A549 (cell line): ENCODE measurements at regions not wholly inside any gene's neighbourhood (a gene's known extent, or its start where the extent isn't known, plus 50 kb on each side); places are given as distances from the start of the nearest gene placed in this dataset.

Source experiments
- ATAC-seq, 2 experiments: fragments of 200-7000 bp in 1 of 2; fragments of >200 bp in 1 of 2; cut with Nextera tagmentation in 1 of 2; cut with Tn5 transposase in 1 of 2; 3 replicates each; pipeline versions ENCODE4 v1.8.0 to v1.9.1; 2018 to 2020; ENCODE audit warnings: mild to moderate bottlenecking in 1 of 2, moderate library complexity in 1 of 2
- CTCF ChIA-PET: fragments of 300-600 bp; sonication (Branson Sonifier 250); formaldehyde crosslinking; extraction: SDS; loops from one replicate; lab custom pipeline; 2021; ENCODE audit warnings: antibody characterized with exemption, inconsistent platforms; lab: Yijun Ruan, JAX
- POLR2A ChIA-PET: fragments of 350-600 bp; formaldehyde crosslinking; extraction: SDS; loops from one replicate; lab custom pipeline; 2021; ENCODE audit warnings: antibody characterized with exemption, inconsistent platforms; lab: Yijun Ruan, JAX
- DNase-seq, 2 experiments: peaks; one replicate each; pipeline versions ENCODE4 v3.0.0 to v3.0.0-alpha.2; 2011 to 2016; ENCODE audit warnings: low read depth in 1 of 2, low spot score in 1 of 2
- FAIRE-seq: peaks from 2 replicates; lab custom pipeline; 2011; peaks lifted over from hg19 to GRCh38; lab: Jason Lieb, UNC
- H3K27ac ChIP-seq, 2 experiments: fragments of >200 bp; sonication (Bioruptor Twin); formaldehyde crosslinking; 3 replicates each; pipeline ENCODE4 v1.5.1; 2016 to 2017
- H3K4me1 ChIP-seq: fragments of >200 bp; sonication (Bioruptor Twin); formaldehyde crosslinking; 3 replicates; pipeline ENCODE4 v1.6.1; 2016
- H3K4me2 ChIP-seq: fragments of >200 bp; sonication (Bioruptor Twin); formaldehyde crosslinking; 3 replicates; pipeline ENCODE4 v1.6.1; 2016
- H3K4me3 ChIP-seq: fragments of >200 bp; sonication (Bioruptor Twin); formaldehyde crosslinking; 3 replicates; pipeline ENCODE4 v1.5.1; 2016
- H3K9me3 ChIP-seq: fragments of >200 bp; sonication (Bioruptor Twin); formaldehyde crosslinking; 3 replicates; pipeline ENCODE4 v1.6.1; 2016
- CEBPB ChIP-seq, 2 experiments: fragments of >200 bp in 1 of 2; sonication (Bioruptor Twin) in 1 of 2; formaldehyde crosslinking in 1 of 2; IDR thresholded peaks; 2 replicates each; pipeline ENCODE4 v1.6.1; 2012 to 2016
- CHD2 ChIP-seq: fragments of 150-350 bp; IDR thresholded peaks from 2 replicates; pipeline ENCODE4 v1.6.1; 2014; ENCODE audit warnings: low read length; ENCODE audit not compliant: partially characterized antibody
- EHMT2 ChIP-seq: fragments of 200-600 bp; sonication (generic); IDR thresholded peaks from 2 replicates; pipeline ENCODE4 v1.6.1; 2016; ENCODE audit warnings: antibody characterized with exemption, low read depth, mild to moderate bottlenecking, moderate library complexity
- EP300 ChIP-seq, 2 experiments: fragments of >200 bp; sonication (Bioruptor Twin); formaldehyde crosslinking; IDR thresholded peaks; 2 replicates in 1 of 2; 3 replicates in 1 of 2; pipeline ENCODE4 v1.6.1; 2016 to 2017
- ESRRA ChIP-seq: fragments of 150-350 bp; IDR thresholded peaks from 2 replicates; pipeline ENCODE4 v1.6.1; 2014; ENCODE audit warnings: mild to moderate bottlenecking, low read length, borderline replicate concordance
- FOSL2 ChIP-seq, 2 experiments: fragments of 450-650 bp in 1 of 2; fragments of >200 bp in 1 of 2; sonication (Bioruptor Twin) in 1 of 2; formaldehyde crosslinking; IDR thresholded peaks; 2 replicates each; pipeline versions ENCODE4 v1.5.0 to v1.6.1; 2016 to 2020; ENCODE audit warnings: mild to moderate bottlenecking in 1 of 2, moderate library complexity in 1 of 2
- FOXS1 ChIP-seq: fragments of 250-450 bp; sonication (Bioruptor Pico); IDR thresholded peaks from 2 replicates; pipeline ENCODE4 v1.5.0; 2020; ENCODE audit warnings: mild to moderate bottlenecking, moderate library complexity
- HDAC2 ChIP-seq: fragments of 200-600 bp; sonication (generic); IDR thresholded peaks from 2 replicates; pipeline ENCODE4 v1.6.1; 2016
- HEYL ChIP-seq: fragments of 250-450 bp; sonication (Bioruptor Pico); IDR thresholded peaks from 2 replicates; pipeline ENCODE4 v1.8.0; 2021; ENCODE audit warnings: mild to moderate bottlenecking, moderate library complexity
- HOXB5 ChIP-seq: fragments of 250-450 bp; sonication (Bioruptor Pico); IDR thresholded peaks from 2 replicates; pipeline ENCODE4 v1.5.0; 2020; ENCODE audit warnings: mild to moderate bottlenecking, moderate library complexity
- JUN ChIP-seq, 2 experiments: fragments of >200 bp; sonication (Bioruptor Twin); formaldehyde crosslinking; IDR thresholded peaks; 2 replicates in 1 of 2; 3 replicates in 1 of 2; pipeline ENCODE4 v1.6.1; 2016 to 2017
- JUNB ChIP-seq: fragments of >200 bp; sonication (Bioruptor Twin); formaldehyde crosslinking; IDR thresholded peaks from 2 replicates; pipeline ENCODE4 v1.6.1; 2016
- KDM5A ChIP-seq: fragments of 200-600 bp; sonication (generic); IDR thresholded peaks from 2 replicates; pipeline ENCODE4 v1.6.1; 2016; ENCODE audit warnings: antibody characterized with exemption, mild to moderate bottlenecking
- MAFK ChIP-seq: fragments of 450-650 bp; IDR thresholded peaks from 2 replicates; pipeline ENCODE4 v1.6.1; 2014; ENCODE audit not compliant: partially characterized antibody
- MYC ChIP-seq: IDR thresholded peaks from 2 replicates; pipeline ENCODE4 v1.6.1; 2012; ENCODE audit warnings: mild to moderate bottlenecking, inconsistent platforms, low read length, improper control_type of control experiment, borderline replicate concordance
- NPAS2 ChIP-seq: fragments of 250-450 bp; sonication (Bioruptor Pico); IDR thresholded peaks from 2 replicates; pipeline ENCODE4 v1.8.0; 2022; ENCODE audit warnings: mild to moderate bottlenecking, moderate library complexity, borderline replicate concordance
- PHF8 ChIP-seq: fragments of 200-600 bp; sonication (generic); IDR thresholded peaks from 2 replicates; pipeline ENCODE4 v1.6.1; 2016; ENCODE audit warnings: low read depth, mild to moderate bottlenecking, antibody characterized with exemption, moderate library complexity, borderline replicate concordance
- POLR2A ChIP-seq: IDR thresholded peaks from 2 replicates; pipeline ENCODE4 v1.6.1; 2012; ENCODE audit warnings: mild to moderate bottlenecking, low read length
- RARB ChIP-seq: fragments of 250-450 bp; sonication (Bioruptor Pico); IDR thresholded peaks from 2 replicates; pipeline ENCODE4 v1.8.0; 2021; ENCODE audit warnings: mild to moderate bottlenecking, moderate library complexity
- RFX5 ChIP-seq: fragments of 450-650 bp; IDR thresholded peaks from 2 replicates; pipeline ENCODE4 v1.7.1; 2014; ENCODE audit warnings: antibody characterized with exemption, mild to moderate bottlenecking, moderate library complexity
- RNF2 ChIP-seq: fragments of 200-600 bp; sonication (generic); IDR thresholded peaks from 2 replicates; pipeline ENCODE4 v1.6.1; 2016; ENCODE audit warnings: low read depth, mild to moderate bottlenecking, antibody characterized with exemption, moderate library complexity, borderline replicate concordance
- SREBF2 ChIP-seq: fragments of 450-650 bp; IDR thresholded peaks from 2 replicates; pipeline ENCODE4 v1.6.1; 2014; ENCODE audit warnings: mild to moderate bottlenecking, moderate library complexity
- ZC3H11A ChIP-seq: fragments of 450-650 bp; IDR thresholded peaks from 2 replicates; pipeline ENCODE4 v1.6.1; 2014; ENCODE audit warnings: antibody characterized with exemption, mild to moderate bottlenecking
- ZFP36 ChIP-seq: fragments of 450-650 bp; IDR thresholded peaks from 2 replicates; pipeline ENCODE4 v1.6.1; 2014; ENCODE audit warnings: borderline replicate concordance; ENCODE audit not compliant: partially characterized antibody
- ZNF302 ChIP-seq: fragments of 250-450 bp; sonication (Bioruptor Pico); IDR thresholded peaks from 2 replicates; pipeline ENCODE4 v1.9.0; 2021; ENCODE audit warnings: inconsistent platforms, mild to moderate bottlenecking, moderate library complexity
- ZSCAN20 ChIP-seq: fragments of 250-450 bp; sonication (Bioruptor Pico); IDR thresholded peaks from 2 replicates; pipeline ENCODE4 v1.8.0; 2022; ENCODE audit warnings: mild to moderate bottlenecking, moderate library complexity
- WGBS: methylation state at CpG from one replicate; pipeline ENCODE4 v1.1.6; 2017; ENCODE audit errors: missing lambda C conversion rate; 5-methylcytosine and 5-hydroxymethylcytosine counted together
- TF ChIP-seq, protein P1 (sequence below): IDR thresholded peaks from 2 replicates; pipeline ENCODE4 v1.6.1; 2012
- TF ChIP-seq, protein P2 (sequence below): fragments of >200 bp; sonication (Bioruptor Twin); formaldehyde crosslinking; IDR thresholded peaks from 3 replicates; pipeline ENCODE4 v1.6.1; 2016
- TF ChIP-seq, protein P3 (sequence below): fragments of 450-650 bp; IDR thresholded peaks from 2 replicates; pipeline ENCODE4 v1.6.1; 2014; ENCODE audit warnings: antibody characterized with exemption
- TF ChIP-seq, protein P4 (sequence below): IDR thresholded peaks from 2 replicates; pipeline ENCODE4 v1.6.1; 2012; ENCODE audit warnings: low read depth, borderline replicate concordance

DNA sequence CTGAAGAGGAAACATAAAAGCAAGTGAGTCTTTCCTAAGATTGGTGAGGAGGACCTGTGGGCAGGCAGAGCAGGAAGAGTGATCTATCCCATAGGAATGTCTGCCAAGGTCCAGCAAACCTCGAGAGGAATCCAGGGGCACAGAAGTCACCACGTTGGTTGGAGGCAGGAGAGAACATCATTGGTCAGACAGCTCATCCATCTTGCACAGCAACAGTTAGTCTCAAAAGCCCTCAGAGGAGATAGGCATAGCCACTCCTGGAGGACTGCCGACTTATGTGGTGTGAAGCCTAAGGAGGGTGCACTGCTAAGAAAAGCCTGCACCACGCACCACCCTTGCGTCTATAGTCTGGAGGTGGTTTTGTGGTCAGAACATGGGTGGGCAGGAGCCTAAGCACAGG is 109.1 kb downstream of the RASSF10 start:
- ChIA-PET POLR2A (interaction anchor here (0.9 kb wide), 1 partner anchor 109 kb away, joined by 3 read pairs; the partner anchor contains the start of gene RASSF10), CTCF (interaction anchor here (1.0 to 2.6 kb wide), 3 partner anchors 12 to 87 kb away, joined by 3 to 8 read pairs (median 3); no protein-coding TSS in a partner anchor)
- TF ChIP-seq CHD2, result no peak
- TF ChIP-seq, protein P1, sequence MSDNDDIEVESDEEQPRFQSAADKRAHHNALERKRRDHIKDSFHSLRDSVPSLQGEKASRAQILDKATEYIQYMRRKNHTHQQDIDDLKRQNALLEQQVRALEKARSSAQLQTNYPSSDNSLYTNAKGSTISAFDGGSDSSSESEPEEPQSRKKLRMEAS, result peak; percentile 42; the same call in 1 of the 2 replicates
- TF ChIP-seq, protein P2, sequence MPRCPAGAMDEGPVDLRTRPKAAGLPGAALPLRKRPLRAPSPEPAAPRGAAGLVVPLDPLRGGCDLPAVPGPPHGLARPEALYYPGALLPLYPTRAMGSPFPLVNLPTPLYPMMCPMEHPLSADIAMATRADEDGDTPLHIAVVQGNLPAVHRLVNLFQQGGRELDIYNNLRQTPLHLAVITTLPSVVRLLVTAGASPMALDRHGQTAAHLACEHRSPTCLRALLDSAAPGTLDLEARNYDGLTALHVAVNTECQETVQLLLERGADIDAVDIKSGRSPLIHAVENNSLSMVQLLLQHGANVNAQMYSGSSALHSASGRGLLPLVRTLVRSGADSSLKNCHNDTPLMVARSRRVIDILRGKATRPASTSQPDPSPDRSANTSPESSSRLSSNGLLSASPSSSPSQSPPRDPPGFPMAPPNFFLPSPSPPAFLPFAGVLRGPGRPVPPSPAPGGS, result no peak
- TF ChIP-seq MAFK, result no peak
- TF ChIP-seq, protein P3, sequence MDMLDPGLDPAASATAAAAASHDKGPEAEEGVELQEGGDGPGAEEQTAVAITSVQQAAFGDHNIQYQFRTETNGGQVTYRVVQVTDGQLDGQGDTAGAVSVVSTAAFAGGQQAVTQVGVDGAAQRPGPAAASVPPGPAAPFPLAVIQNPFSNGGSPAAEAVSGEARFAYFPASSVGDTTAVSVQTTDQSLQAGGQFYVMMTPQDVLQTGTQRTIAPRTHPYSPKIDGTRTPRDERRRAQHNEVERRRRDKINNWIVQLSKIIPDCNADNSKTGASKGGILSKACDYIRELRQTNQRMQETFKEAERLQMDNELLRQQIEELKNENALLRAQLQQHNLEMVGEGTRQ, result no peak
- TF ChIP-seq HEYL (CRISPR knock-in tag), result no peak
- TF ChIP-seq FOSL2 (IDR thresholded peaks at IDR 0.05), result no peak
- 0 out of 2 replicates have a peak, but pooled peaks have one; percentile 36 for TF ChIP-seq FOSL2 (CRISPR knock-in tag; IDR thresholded peaks at IDR 0.05)
- no peak for TF ChIP-seq KDM5A
- TF ChIP-seq, protein P4, sequence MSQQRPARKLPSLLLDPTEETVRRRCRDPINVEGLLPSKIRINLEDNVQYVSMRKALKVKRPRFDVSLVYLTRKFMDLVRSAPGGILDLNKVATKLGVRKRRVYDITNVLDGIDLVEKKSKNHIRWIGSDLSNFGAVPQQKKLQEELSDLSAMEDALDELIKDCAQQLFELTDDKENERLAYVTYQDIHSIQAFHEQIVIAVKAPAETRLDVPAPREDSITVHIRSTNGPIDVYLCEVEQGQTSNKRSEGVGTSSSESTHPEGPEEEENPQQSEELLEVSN, result peak; percentile 43; the same call in 1 of the 2 replicates
- 0 out of 2 replicates have a peak, but pooled peaks have one; percentile 44 for TF ChIP-seq HOXB5
- TF ChIP-seq MYC, result no peak
- TF ChIP-seq ZFP36, result peak; percentile 2
- no peak for TF ChIP-seq ZNF302 (CRISPR knock-in tag)
- WGBS, result 51% methylated on average over 5 of the region's 5 CpGs
- Histone ChIP-seq H3K4me3 (no peak overlapping the region), H3K4me1 (peaks cover 52% of the 10 kb centered on the region), H3K4me2 (peak overlapping the region; percentile 42), H3K27ac (peak overlapping the region; percentile 66 to 83; a peak in 5 of 6 replicates), H3K9me3 (peaks cover 11% of the 10 kb centered on the region; the same call in 2 of the 3 replicates)
- peak; percentile 46 to 76 for DNase-seq
- peak; percentile 84 for FAIRE-seq
- ATAC-seq, result peak; percentile 72 to 91

DNA sequence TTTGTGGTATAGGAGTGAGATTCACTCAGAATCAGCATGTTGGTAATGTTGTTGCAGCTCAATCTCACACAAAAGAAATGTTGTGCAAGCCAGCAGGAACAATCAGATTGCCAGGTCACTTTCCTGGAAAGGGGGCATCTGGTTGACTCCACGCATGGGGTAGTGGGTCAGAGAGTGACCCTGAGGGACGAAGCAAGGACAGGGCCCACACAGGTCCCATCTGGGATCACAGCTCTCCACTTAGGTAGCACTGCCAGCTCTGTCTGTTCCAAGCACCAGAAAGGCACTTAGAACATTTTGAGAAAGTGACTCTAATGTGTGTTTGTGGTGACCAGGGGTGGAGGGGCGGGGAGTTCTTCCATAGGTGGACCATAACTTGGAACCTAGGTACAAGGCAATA is 109.5 kb downstream of the RASSF10 start:
- ATAC-seq, result peak; percentile 13 to 21; a peak in 2 of 6 replicates
- ChIA-PET POLR2A (interaction anchor here (0.9 kb wide), 1 partner anchor 109 kb away, joined by 3 read pairs; the partner anchor contains the start of gene RASSF10), CTCF (interaction anchor here (1.2 to 2.6 kb wide), 2 partner anchors 13 to 21 kb away, joined by 3 to 8 read pairs; no protein-coding TSS in a partner anchor)
- Histone ChIP-seq H3K4me1 (peaks cover 52% of the 10 kb centered on the region), H3K9me3 (peaks cover 13% of the 10 kb centered on the region; the same call in 2 of the 3 replicates), H3K4me3 (no peak overlapping the region), H3K27ac (peak overlapping the region; percentile 66 to 83; a peak in 5 of 6 replicates), H3K4me2 (peak overlapping the region; percentile 42)
- no peak for FAIRE-seq
- 76% methylated on average over 3 of the region's 3 CpGs for WGBS
- no peak for DNase-seq
- TF ChIP-seq HDAC2, result no peak
- 0 out of 2 replicates have a peak, but pooled peaks have one; percentile 6 for TF ChIP-seq POLR2A
- no peak for TF ChIP-seq HOXB5
- no peak for TF ChIP-seq SREBF2
- TF ChIP-seq HEYL (CRISPR knock-in tag), result no peak
- no peak for TF ChIP-seq RARB
- TF ChIP-seq PHF8, result no peak

DNA sequence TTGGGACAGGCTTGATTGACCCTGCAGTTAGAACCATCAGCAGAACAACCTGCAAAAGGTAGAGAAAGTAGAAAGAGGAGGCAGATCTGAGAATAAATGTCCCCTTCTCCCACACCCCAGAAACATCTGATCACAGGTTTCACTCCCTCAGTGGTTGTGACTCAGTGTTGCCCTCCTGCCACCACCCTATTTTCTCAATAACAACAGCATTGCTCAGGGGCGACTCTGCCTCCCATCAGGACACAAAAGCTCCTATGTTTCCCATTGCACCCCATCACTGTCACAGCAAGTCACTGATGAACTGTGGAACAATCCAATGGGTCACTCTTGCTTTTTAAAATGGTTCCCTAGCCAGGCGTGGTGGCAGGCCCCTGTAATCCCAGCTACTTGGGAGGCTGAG is 110.2 kb downstream of the RASSF10 start:
- DNase-seq (no peak), FAIRE-seq (no peak), ATAC-seq (no peak)
- H3K27ac ChIP-seq, result peak overlapping the region; percentile 66 to 83; a peak in 5 of 6 replicates
- CTCF ChIA-PET, result interaction anchor here (1.1 to 1.6 kb wide), 5 partner anchors 12 to 133 kb away, joined by 3 to 7 read pairs (median 3); no protein-coding TSS in a partner anchor
- H3K9me3 ChIP-seq, result peaks cover 17% of the 10 kb centered on the region; the same call in 2 of the 3 replicates
- no peak overlapping the region for H3K4me2 ChIP-seq
- POLR2A ChIA-PET, result no interaction called here
- H3K4me1 ChIP-seq, result peaks cover 49% of the 10 kb centered on the region
- H3K4me3 ChIP-seq, result no peak overlapping the region
- 91% methylated on average over 2 of the region's 2 CpGs for WGBS
- TF ChIP-seq FOXS1 (CRISPR knock-in tag) (no peak), EHMT2 (no peak), POLR2A (no peak), JUN (IDR thresholded peaks at IDR 0.05) (no peak), RNF2 (no peak), ZSCAN20 (CRISPR knock-in tag) (no peak), ZC3H11A (no peak), NPAS2 (CRISPR knock-in tag) (no peak), EP300 (IDR thresholded peaks at IDR 0.05) (no peak), CEBPB (IDR thresholded peaks at IDR 0.05) (no peak), HOXB5 (no peak), RFX5 (no peak), ESRRA (no peak), JUNB (no peak)
- TF ChIP-seq, protein P1, result no peak
- TF ChIP-seq, protein P3, result no peak
